NT2/D1 (cell line): ENCODE measurements at regions not wholly inside any gene's neighbourhood (a gene's known extent, or its start where the extent isn't known, plus 50 kb on each side); places are given as distances from the start of the nearest gene placed in this dataset.

Experiments used
- YY1 ChIP-seq: IDR thresholded peaks from 2 replicates; pipeline ENCODE4 v1.6.1; 2011; ENCODE audit not compliant: insufficient read length, insufficient read depth
- ZNF274 ChIP-seq: IDR thresholded peaks from 2 replicates; pipeline ENCODE4 v1.6.1; 2011; ENCODE audit warnings: mild to moderate bottlenecking, low read depth, low read length

- TF ChIP-seq YY1 = no peak
- no peak for TF ChIP-seq ZNF274
Observed at GRCh38 chr18:53819174-53819573, 405.3 kb downstream of the MBD2 start.
